GM20431 (cell line): ENCODE measurements at regions not wholly inside any gene's neighbourhood (a gene's known extent, or its start where the extent isn't known, plus 50 kb on each side); places are given as distances from the start of the nearest gene placed in this dataset.
"Not testable (repeated sequence)": the region's sequence is repeated elsewhere in the genome, so short reads cannot be mapped to it uniquely, and the experiment has no call there.

Experiments
- in situ Hi-C: fragments of 300-500 bp; cut with MseI, MboI; formaldehyde crosslinking; loops from one replicate; pipeline ENCODE4 v1.15.0; 2020; ENCODE audit warnings: low sequenced_read_pairs; ENCODE audit not compliant: unreplicated experiment

DNA sequence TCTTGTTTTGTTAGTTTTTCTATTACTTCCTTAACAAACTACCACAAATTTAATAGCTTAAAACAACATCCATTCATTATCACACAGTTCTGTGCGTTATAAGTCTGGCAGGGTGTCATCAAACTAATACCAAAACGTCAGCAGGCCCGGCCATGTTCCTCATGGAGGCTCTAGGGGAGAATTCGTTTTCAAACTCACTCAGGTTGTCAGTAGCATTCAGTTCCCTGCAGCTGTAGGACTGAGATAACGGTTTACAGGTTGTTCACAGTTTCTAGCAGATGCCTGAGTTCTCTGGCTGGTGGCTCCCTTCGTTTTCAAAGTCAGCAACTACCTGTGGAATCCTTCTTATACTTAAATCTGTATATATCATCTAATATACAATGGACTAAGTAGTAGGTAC, 72.5 kb upstream of the PRSS16 start:
- in situ Hi-C loops: no loop called here

DNA sequence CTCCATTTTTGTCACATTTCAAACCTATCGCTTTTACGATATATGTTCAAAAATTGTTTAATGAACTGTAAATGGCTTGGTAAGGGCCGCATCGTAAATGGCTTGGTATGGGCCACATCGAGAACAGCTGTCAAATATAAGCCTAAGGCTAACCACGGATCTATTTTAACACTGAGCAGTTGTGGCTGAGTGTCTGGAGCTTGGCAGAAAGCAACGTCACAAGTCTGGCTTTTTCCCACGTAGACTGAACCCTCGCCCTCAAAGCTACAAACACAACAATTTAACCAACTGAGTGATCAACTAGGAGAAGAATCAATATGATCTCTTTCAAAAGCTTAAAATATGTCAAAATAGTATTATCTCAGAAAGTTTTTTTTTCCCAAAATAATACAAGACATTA, 71.4 kb upstream of the PRSS16 start:
- in situ Hi-C loops: no loop called here

DNA sequence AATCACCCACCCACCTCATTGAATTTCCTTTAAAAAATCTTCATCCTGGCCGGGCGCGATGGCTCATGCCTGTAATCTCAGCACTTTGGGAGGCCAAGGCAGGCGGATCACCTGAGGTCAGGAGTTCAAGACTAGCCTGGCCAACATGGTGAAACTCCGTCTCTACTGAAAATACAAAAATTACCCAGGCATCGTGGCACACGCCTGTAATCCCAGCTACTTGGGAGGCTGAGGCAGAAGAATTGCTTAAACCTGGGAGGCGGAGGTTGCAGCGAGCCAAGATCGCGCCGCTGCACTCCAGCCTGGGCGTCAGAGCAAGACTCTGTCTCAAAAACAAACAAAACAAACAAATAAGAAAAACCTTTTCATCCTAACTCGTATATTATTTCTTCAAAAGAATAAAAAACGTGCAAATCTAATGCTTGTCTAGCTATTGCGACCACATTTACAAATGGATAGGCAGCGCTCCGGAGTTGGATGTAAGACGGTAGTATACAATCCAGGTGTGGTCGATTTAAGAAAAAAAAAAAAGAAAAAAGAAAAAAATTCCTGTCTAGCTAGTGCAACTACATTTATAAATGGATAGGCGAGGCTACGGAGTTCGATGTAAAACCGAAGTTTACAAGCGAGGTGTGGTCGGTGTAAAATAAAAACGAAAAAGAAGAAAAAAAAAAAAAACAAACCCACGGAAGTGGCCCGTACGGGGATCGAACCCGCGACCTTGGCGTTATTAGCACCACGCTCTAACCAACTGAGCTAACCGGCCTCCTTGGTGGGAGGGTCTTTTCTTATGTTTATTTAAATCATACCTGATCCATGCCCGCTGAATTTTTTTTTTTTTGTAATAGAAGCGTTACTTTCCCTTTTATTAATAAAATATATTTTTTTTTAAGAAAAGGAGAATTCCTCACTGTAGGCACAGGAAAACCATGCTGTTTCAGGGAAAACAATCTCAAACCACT, 70.7 kb upstream of the PRSS16 start:
- in situ Hi-C loops: no loop called here

DNA sequence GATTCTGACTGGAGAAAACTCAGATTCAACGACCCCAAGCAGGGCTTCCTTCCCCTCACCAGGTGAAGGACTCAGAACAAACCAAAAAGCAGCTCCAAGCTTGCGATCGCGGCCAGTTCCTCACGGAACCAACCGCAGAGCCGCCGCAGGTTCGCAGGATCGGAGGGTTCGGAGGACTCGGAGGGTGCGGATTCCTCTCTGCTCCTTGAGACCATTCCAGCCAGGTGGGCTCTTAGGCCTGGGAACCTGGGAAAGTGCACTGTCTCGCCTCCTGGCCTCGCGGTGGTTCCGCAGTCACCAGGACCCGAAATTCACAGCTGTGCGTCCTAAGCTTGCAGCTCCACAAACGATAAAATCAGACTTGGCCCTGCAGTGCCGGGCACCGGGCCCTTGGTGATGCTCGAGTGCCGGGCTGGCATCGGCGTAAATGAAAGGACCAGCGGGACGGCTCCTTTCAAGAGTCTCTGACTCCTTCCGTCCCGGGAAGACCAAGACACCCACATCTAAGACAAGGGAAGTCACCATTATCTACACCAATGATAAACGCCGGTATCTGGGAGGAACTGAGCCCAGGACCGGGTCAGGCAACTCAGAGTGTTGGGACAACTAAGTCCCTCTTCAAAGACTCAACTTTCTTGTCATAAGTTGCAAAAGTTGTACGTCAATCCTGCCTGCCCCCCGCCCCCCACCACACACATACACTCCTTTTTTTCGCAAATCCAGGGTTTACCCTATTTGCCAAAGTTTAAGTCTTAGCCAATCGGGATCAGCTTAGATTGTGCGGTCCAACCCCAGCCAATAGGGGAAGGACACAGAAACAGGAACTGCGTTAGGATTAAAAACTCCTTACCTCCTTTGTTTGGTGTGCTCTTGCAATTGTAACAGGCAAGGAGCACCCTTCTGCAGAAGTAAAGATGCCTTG, 69.8 kb upstream of the PRSS16 start:
- in situ Hi-C loops: no loop called here

DNA sequence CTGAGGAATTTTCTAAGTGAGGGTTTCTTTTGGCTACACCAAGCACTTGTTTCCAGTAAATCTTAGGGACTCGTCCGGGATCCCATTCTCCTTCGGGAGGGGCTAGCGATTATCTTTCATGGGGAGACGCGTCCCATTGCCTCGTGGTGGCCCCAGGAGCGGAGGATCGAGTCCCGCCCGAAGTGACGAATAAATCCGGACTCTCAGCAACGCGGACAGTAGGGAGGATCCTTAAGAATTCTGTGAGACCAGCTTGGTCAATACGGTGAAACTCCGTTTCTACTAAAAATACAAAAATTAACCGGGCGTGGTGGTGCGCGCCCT, 69.1 kb upstream of the PRSS16 start:
- in situ Hi-C loops: no loop called here

DNA sequence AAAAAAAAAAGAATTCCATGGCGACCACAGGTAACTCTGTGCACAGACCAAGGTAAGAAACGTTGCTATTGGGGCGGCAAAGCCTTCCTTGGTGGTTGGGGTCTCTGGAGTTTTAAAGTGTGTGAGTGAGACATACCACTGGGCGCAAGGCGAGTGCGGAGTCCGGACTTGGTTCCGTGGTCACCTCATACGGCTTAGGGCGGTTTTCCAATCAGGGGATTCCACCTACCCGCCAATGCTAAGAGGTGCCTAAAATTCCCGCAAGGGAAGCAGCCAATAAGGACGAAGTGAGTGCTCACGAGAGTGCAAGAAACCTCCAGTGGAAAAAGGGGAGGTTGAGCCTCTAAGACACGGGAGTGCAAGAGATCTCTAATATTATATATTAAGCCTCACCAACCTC, 68.6 kb upstream of the PRSS16 start:
- in situ Hi-C loops: no loop called here

DNA sequence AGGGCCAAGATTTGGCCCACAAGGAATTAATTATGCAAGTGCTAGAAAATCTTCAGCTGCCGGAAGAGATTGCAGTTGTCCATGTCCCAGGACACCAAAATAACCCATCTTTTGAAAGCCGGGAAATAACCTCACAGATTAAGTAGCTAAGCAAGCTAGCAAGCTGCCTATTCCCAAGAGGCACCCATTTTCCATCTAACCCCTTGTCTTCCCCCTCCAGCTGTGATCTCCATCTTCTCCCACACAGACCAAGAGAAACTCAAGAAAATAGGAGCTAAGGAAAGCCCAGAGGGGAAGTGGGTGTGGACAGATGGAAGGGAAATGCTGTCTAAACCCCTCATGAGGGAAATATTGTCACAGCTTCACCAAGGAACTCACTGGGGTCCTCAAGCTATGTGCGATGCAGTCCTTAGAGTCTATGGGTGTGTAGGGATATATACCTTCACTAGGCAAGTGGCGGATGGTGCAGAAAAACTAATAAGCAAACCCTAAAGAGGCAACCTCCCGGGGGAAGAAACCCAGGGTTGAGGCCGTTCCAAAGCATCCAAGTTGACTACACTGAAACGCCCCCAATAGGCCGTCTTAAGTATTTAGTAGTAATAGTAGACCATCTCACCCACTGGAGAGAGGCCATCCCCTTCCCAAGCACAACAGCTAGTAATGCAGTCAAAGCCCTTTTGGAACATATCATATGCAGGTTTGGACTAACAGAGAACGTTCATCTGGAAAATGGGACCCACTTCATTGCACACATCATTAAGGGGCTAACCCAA, 64.3 kb upstream of the PRSS16 start:
- in situ Hi-C loops: no loop called here

DNA sequence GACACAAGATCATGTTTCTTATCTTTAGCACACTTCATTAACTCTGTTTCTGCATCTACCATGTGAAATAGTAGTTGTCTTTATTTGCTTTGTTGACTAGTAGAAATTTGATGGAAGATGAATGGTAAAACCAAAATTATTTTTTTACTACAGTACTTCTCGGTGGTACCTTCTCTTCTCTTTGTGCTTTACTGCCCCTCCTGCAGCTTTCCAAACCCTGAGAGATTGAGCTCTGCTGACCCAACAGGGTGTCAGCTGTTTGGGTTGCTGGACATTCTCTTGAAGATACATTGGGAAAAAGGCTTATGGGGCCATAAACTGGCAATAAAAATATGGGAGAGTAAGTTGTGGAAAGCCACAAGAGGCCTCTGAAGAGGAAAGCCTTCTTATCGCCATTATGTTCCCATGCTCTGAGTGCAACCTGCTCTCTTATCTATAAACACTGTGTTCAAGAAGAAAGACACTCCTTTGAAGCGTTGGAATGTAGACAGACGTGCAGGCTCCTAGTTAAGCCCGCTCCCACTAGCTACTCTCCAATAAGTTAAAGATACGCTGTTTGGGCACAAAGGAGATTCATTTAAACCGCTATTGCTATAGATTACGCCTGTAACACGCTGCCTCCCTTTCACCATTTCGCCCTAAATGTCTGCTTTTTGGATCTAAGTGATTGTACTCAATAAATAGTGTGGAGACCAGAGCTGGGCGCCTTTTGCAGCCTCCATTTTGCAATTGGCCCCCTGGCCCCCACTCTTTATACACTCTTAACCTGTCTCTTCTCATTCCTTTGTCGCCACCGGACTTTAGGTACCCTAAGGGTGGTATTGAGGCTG, 60.1 kb upstream of the PRSS16 start:
- in situ Hi-C loops: no loop called here

DNA sequence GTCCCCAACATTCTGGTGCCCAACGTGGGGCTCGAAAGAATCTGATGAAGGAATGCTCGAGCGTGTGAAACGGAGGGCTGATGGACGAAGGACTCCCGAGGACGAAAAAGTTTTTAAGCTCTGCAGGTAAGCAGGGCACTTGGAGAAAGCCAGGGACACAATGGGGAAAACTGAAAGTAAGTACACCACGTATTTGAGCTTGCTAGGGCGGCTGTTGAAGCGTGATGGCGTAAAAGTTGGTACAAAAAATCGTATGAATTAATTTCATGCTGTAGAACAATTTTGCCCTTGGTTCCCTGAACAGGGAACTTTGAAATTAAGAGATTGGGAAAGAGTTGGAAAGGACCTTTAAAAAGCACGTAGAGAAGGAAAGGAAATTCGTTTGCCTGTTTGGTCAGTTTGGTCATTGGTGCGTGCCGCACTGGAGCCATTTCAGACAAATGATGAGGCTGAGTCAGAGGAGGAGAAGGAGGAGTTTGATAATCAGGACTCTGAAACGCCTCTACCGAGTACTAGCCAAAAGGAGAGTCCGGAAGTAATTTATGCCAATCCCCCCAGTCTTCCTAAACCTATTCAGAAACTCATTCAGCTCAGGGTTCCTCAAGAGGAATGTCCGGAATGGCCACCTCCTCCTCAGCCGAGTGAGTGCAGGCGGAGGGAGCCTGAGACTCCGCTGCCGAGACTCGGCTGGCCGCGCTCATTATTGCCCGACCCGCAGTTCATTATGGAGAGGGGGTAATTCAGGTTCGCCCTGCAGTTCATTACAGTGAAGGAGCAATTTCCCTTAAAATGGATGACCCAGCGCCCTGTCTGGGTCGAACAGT, 59.2 kb upstream of the PRSS16 start:
- in situ Hi-C loops: no loop called here

DNA sequence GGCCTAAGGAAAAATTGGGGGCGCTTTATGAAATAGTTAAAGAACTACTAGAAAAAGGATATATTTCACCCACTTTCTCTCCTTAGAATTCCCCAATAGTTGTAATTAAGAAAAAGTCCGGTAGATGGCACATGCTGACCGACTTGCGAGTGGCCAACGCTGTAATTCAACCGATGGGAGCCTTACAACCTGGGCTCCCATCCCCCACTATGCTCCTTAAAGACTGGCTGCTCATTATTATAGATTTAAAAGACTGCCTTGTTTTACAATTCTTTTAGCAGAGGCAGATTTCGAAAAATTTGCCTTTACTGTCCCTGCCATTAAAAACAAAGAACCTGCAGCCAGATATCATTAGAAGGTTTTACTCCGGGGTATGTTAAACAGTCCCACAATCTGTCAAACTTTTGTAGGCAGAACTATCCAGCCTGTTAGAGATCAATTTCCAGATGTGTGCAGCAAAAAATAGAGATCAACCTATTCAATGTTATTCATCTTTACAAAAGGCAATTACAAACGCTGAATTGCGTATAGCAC, 58.5 kb upstream of the PRSS16 start:
- in situ Hi-C loops: no loop called here

DNA sequence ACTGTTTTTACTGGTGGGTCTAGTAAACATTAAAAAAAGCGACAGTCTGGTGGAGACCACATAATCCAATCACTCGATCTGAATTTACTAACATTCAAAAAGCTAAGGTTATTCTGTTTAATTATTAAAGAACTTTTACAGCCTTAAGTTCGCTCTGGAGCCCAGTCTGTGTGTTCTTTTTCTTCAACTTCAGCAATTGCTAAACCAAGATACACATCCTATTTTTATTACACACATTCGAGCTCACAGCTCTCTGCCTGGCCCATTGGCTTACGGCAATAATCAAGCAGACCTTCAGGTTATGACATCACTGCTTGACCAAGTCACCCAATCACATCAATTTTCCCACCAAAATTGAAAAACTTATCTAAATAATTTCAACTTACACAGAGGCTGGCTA, 57.4 kb upstream of the PRSS16 start:
- in situ Hi-C loops: no loop called here

DNA sequence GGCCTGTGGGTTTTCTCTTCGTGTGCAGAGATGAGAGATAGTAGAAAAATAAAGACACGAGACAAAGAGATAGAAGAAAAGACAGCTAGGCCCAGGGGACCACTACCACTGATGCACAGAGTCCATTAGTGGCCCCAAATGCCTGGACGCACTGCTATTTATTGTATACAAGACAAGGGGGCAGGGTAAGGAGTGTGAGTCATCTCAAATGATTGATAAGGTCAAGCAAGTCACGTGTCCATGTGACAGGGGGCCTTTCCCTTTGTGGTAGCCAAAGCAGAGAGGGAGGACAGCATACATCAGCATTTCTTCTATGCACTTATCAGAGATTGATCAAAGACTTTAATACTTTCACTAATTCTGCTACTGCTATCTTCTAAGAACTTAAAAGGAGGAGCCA, 53.0 kb upstream of the PRSS16 start:
- in situ Hi-C loops: not testable (repeated sequence)

DNA sequence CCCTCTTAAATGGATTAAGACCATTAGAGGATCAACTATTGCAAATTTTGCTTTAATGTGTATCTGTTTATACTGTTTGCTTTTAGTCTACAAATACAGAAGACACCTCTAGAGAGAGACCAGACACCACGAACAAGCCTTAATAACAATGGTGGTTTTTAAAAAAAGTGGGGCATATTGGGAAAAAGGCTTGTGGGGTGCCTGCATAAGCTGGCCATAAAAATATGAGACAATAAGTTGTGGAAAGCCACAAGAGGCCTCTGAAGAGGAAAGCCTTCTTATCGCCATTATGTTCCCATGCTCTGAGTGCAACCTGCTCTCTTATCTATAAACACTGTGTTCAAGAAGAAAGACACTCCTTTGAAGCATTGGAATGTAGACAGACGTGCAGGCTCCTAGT, 52.0 kb upstream of the PRSS16 start:
- in situ Hi-C loops: not testable (repeated sequence)
